HCT116 (cell line): ENCODE measurements at regions not wholly inside any gene's neighbourhood (a gene's known extent, or its start where the extent isn't known, plus 50 kb on each side); places are given as distances from the start of the nearest gene placed in this dataset.

Experiments
- CEBPB ChIP-seq: IDR thresholded peaks from 2 replicates; pipeline ENCODE4 v1.6.1; 2012; ENCODE audit warnings: low read depth
- JUND ChIP-seq: IDR thresholded peaks from 2 replicates; pipeline ENCODE4 v1.6.1; 2012
- POLR2A ChIP-seq: IDR thresholded peaks from 2 replicates; pipeline ENCODE4 v1.7.0; 2011; ENCODE audit warnings: borderline replicate concordance; ENCODE audit not compliant: insufficient read depth, insufficient read length; ENCODE audit errors: extremely low read depth
- POLR2AphosphoS5 ChIP-seq: IDR thresholded peaks from 2 replicates; pipeline ENCODE4 v1.6.1; 2011; ENCODE audit warnings: mild to moderate bottlenecking, low read depth, low read length, moderate library complexity
- RAD21 ChIP-seq: IDR thresholded peaks from 2 replicates; pipeline ENCODE4 v1.6.1; 2012; ENCODE audit warnings: low read depth, mild to moderate bottlenecking
- YY1 ChIP-seq: IDR thresholded peaks from 2 replicates; pipeline ENCODE4 v1.6.1; 2011; ENCODE audit warnings: low read length, low read depth, moderate library complexity, mild to moderate bottlenecking; ENCODE audit not compliant: insufficient replicate concordance; ENCODE audit errors: extremely low read depth
- ZNF274 ChIP-seq: fragments of 200-500 bp; sonication (Bioruptor generic); IDR thresholded peaks from 2 replicates; pipeline ENCODE4 v1.6.1; 2014; ENCODE audit warnings: mild to moderate bottlenecking, low read depth, low read length, inconsistent platforms
- TF ChIP-seq, protein P1 (sequence below), 3 experiments: fragments of 200-600 bp in 1 of 3; sonication (generic) in 1 of 3; IDR thresholded peaks in 2 of 3; conservative IDR thresholded peaks in 1 of 3; 2 replicates each; pipeline ENCODE4 v1.5.1; 2012 to 2017; ENCODE audit warnings: low read depth in 2 of 3, low read length in 2 of 3, antibody characterized with exemption in 1 of 3, borderline replicate concordance in 1 of 3, control low read depth in 1 of 3, mild to moderate bottlenecking in 1 of 3, mixed read lengths in 1 of 3, mixed run types in 1 of 3, moderate library complexity in 1 of 3; ENCODE audit not compliant: insufficient read depth in 1 of 3

DNA sequence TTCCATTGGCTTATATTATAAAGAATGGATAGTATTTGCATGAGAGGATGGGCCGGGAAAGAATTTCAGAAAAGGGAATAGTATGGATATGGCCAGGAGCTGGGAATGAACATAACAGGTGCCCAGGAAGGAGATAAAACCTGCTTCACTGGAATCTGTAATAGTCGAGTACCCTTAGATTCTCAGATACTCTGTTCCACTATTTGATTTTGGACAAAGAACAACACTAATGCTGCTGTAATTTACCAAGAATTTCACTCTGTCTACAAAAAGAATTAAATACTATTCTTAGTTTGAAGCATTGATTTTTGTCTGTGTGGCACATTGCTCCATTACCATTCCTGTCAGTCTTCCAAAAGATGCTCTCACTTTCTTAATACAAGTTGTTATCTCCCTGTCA lies 718.2 kb upstream of the LRRN3 start:
- no peak for TF ChIP-seq JUND
- TF ChIP-seq, protein P1, sequence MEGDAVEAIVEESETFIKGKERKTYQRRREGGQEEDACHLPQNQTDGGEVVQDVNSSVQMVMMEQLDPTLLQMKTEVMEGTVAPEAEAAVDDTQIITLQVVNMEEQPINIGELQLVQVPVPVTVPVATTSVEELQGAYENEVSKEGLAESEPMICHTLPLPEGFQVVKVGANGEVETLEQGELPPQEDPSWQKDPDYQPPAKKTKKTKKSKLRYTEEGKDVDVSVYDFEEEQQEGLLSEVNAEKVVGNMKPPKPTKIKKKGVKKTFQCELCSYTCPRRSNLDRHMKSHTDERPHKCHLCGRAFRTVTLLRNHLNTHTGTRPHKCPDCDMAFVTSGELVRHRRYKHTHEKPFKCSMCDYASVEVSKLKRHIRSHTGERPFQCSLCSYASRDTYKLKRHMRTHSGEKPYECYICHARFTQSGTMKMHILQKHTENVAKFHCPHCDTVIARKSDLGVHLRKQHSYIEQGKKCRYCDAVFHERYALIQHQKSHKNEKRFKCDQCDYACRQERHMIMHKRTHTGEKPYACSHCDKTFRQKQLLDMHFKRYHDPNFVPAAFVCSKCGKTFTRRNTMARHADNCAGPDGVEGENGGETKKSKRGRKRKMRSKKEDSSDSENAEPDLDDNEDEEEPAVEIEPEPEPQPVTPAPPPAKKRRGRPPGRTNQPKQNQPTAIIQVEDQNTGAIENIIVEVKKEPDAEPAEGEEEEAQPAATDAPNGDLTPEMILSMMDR (IDR thresholded peaks at IDR 0.05 in 2 of 3, conservative IDR thresholded peaks at IDR 0.05 in 1 of 3; ENCODE audit: borderline replicate concordance in 1 of 3, insufficient read depth in 1 of 3, low read depth in 2 of 3, low read length in 2 of 3), result no peak
- TF ChIP-seq POLR2AphosphoS5, result no peak
- TF ChIP-seq RAD21, result no peak
- TF ChIP-seq POLR2A, result no peak
- no peak for TF ChIP-seq CEBPB
- TF ChIP-seq ZNF274, result no peak
- no peak for TF ChIP-seq YY1
